ENCODE measurements at regions not wholly inside any gene's neighbourhood (a gene's known extent, or its start where the extent isn't known, plus 50 kb on each side); places are given as distances from the start of the nearest gene placed in this dataset.
A peak's percentile ranks its signal among the peaks of the same experiment; 100 is the strongest.

GRCh38 chr13:78742659-78743058 lies 83.7 kb upstream of the OBI1 start:
- DNase-seq (ENCODE audit: low spot score) (no peak), ATAC-seq (ENCODE audit: low read depth) (no peak)
- no peaks in the 10 kb centered on the region for H3K27me3 ChIP-seq (ENCODE audit: insufficient read depth, poor library complexity, severe bottlenecking)
- TF ChIP-seq CTCF (IDR thresholded peaks at IDR 0.05; ENCODE audit: poor library complexity, severe bottlenecking), result no peak
- H3K4me1 ChIP-seq (ENCODE audit: insufficient read depth, poor library complexity, severe bottlenecking), result no peaks in the 10 kb centered on the region
- H3K27ac ChIP-seq (ENCODE audit: poor library complexity, severe bottlenecking), result no peak overlapping the region
- H3K36me3 ChIP-seq (ENCODE audit: low read depth), result no peaks in the 10 kb centered on the region
- no peaks in the 10 kb centered on the region for H3K9me3 ChIP-seq (ENCODE audit: severe bottlenecking)
- no peak overlapping the region for H3K4me3 ChIP-seq (ENCODE audit: severe bottlenecking)

DNA sequence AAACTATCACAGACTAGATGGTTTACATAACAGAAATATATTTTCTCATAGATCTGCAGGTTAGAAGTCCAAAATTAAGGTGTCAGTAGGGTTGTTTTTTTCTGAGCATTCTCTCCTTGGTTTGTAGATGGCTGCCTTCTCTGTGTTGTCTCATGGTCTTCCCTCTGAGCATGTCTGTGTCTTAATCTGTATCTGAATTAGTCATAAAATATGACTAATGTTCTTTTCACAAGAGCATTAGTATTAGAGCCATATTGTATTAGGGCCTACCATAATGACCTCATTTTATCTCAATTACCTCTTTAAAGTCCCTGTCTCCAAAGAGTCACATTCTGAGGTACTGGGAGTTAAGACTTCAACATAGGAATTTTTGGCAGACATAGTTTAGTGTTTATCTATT lies 77.2 kb upstream of the OBI1 start:
- no peak for TF ChIP-seq CTCF (IDR thresholded peaks at IDR 0.05; ENCODE audit: poor library complexity, severe bottlenecking)
- no peaks in the 10 kb centered on the region for H3K27me3 ChIP-seq (ENCODE audit: insufficient read depth, poor library complexity, severe bottlenecking)
- no peaks in the 10 kb centered on the region for H3K9me3 ChIP-seq (ENCODE audit: severe bottlenecking)
- H3K4me1 ChIP-seq (ENCODE audit: insufficient read depth, poor library complexity, severe bottlenecking), result no peaks in the 10 kb centered on the region
- no peak overlapping the region for H3K27ac ChIP-seq (ENCODE audit: poor library complexity, severe bottlenecking)
- no peak overlapping the region for H3K4me3 ChIP-seq (ENCODE audit: severe bottlenecking)
- ATAC-seq (ENCODE audit: low read depth), result peak; percentile 61; the same call in 1 of the 3 replicates
- no peak for DNase-seq (ENCODE audit: low spot score)
- no peaks in the 10 kb centered on the region for H3K36me3 ChIP-seq (ENCODE audit: low read depth)

DNA sequence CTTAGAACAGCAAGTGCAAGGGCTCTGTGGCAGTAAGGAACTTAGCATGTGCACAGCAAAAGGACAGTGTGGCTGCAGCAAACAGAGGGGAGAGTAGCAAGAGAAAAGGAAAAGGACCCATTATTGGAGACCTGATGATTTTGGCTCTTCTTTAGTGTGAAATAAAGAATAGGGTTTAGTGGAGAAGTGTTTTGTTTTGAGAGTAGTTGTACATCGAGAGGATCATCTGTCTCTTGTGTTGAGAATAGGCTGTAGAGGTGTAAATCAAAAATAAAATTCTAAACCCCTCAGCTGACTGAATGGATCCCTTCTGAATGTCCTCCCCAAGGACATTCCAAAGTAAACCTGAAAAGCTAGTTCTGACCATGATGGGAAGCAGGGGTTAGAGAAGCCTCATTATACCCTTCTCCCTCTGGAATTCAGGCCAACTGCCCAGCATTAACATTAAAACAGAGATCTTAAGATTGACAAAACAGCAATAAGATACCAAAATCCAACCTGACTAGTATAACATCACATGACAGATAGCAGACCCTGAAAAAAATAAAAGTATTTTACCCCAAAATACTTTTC lies 73.6 kb upstream of the OBI1 start:
- H3K27me3 ChIP-seq (ENCODE audit: insufficient read depth, poor library complexity, severe bottlenecking), result no peaks in the 10 kb centered on the region
- ATAC-seq (ENCODE audit: low read depth) (no peak), DNase-seq (ENCODE audit: low spot score) (no peak)
- no peak overlapping the region for H3K27ac ChIP-seq (ENCODE audit: poor library complexity, severe bottlenecking)
- H3K4me1 ChIP-seq (ENCODE audit: insufficient read depth, poor library complexity, severe bottlenecking), result no peaks in the 10 kb centered on the region
- H3K9me3 ChIP-seq (ENCODE audit: severe bottlenecking), result no peaks in the 10 kb centered on the region
- TF ChIP-seq CTCF (IDR thresholded peaks at IDR 0.05; ENCODE audit: poor library complexity, severe bottlenecking), result no peak
- no peak overlapping the region for H3K4me3 ChIP-seq (ENCODE audit: severe bottlenecking)
- H3K36me3 ChIP-seq (ENCODE audit: low read depth), result no peaks in the 10 kb centered on the region

- Histone ChIP-seq H3K4me3 (ENCODE audit: severe bottlenecking) (no peak overlapping the region), H3K36me3 (ENCODE audit: low read depth) (no peaks in the 10 kb centered on the region), H3K27me3 (ENCODE audit: insufficient read depth, poor library complexity, severe bottlenecking) (peaks cover 15% of the 10 kb centered on the region), H3K27ac (ENCODE audit: poor library complexity, severe bottlenecking) (no peak overlapping the region), H3K4me1 (ENCODE audit: insufficient read depth, poor library complexity, severe bottlenecking) (no peaks in the 10 kb centered on the region), H3K9me3 (ENCODE audit: severe bottlenecking) (no peaks in the 10 kb centered on the region)
- ATAC-seq (ENCODE audit: low read depth) (no peak), DNase-seq (ENCODE audit: low spot score) (no peak)
- TF ChIP-seq CTCF (IDR thresholded peaks at IDR 0.05; ENCODE audit: poor library complexity, severe bottlenecking), result no peak
Observed at GRCh38 chr13:78722700-78723099, 63.7 kb upstream of the OBI1 start.

DNA sequence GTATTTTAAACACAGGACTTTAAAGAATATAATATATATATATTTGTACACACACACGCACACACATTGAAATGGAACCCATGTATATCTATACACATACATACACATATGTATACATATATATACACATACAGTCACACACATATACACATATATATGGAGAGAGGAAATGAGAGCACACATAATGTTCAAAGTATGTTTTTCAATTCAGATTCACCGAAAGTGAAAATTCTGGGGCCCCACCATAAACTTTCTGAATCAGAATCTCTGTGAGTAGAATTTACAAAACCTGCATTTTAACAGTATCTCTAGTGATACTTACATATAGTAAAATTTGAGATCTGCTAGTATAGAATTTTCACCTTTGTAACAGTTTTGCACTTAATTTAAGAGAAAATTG lies 60.4 kb upstream of the OBI1 start:
- Histone ChIP-seq H3K27me3 (ENCODE audit: insufficient read depth, poor library complexity, severe bottlenecking) (peaks cover 15% of the 10 kb centered on the region), H3K4me3 (ENCODE audit: severe bottlenecking) (no peak overlapping the region), H3K27ac (ENCODE audit: poor library complexity, severe bottlenecking) (no peak overlapping the region), H3K4me1 (ENCODE audit: insufficient read depth, poor library complexity, severe bottlenecking) (no peaks in the 10 kb centered on the region), H3K9me3 (ENCODE audit: severe bottlenecking) (no peaks in the 10 kb centered on the region), H3K36me3 (ENCODE audit: low read depth) (no peaks in the 10 kb centered on the region)
- TF ChIP-seq CTCF (IDR thresholded peaks at IDR 0.05; ENCODE audit: poor library complexity, severe bottlenecking), result no peak
- ATAC-seq (ENCODE audit: low read depth), result no peak
- DNase-seq (ENCODE audit: low spot score), result no peak

All from RWPE2 (cell line).